IMR-90 (cell line): ENCODE measurements at regions not wholly inside any gene's neighbourhood (a gene's known extent, or its start where the extent isn't known, plus 50 kb on each side); places are given as distances from the start of the nearest gene placed in this dataset.

Source experiments
- ATAC-seq: fragments of 200-7000 bp; cut with Tn5 transposase; 2 replicates; pipeline ENCODE4 v1.9.1; 2020; ENCODE audit warnings: low read depth, mild to moderate bottlenecking, moderate library complexity
- BruUV-seq: library from RNA; stranded (reverse); fragments of 400-500 nt; replicated peaks from 2 replicates; lab custom pipeline; 2021; lab: Mats Ljungman, UMichigan
- CTCF ChIA-PET: fragments of 300-600 bp; formaldehyde crosslinking; extraction: SDS; loops from one replicate; lab custom pipeline; 2021; ENCODE audit warnings: antibody characterized with exemption; lab: Yijun Ruan, JAX
- POLR2A ChIA-PET: fragments of 300-600 bp; sonication (Branson Sonifier 250); formaldehyde crosslinking; loops from one replicate; lab custom pipeline; 2022; ENCODE audit warnings: antibody characterized with exemption; ENCODE audit not compliant: unreplicated experiment; lab: Charles Lee
- DNase-seq: peaks from one replicate; pipeline ENCODE4 v3.0.0; 2013
- H2AFZ ChIP-seq: replicated peaks from 2 replicates; pipeline ENCODE3; 2013; ENCODE audit warnings: low read length, mild to moderate bottlenecking; ENCODE audit not compliant: poor library complexity
- H2AK5ac ChIP-seq: 2 replicates; pipeline ENCODE4 v1.6.1; 2013; ENCODE audit warnings: low read depth, low read length, inconsistent platforms
- H2AK9ac ChIP-seq: replicated peaks from 2 replicates; pipeline ENCODE3; 2013; ENCODE audit warnings: mild to moderate bottlenecking, low read depth, low read length, moderate library complexity; ENCODE audit not compliant: poor library complexity
- H2BK120ac ChIP-seq: 2 replicates; pipeline ENCODE4 v1.6.1; 2013; ENCODE audit warnings: low read depth, low read length, inconsistent platforms
- H2BK15ac ChIP-seq: 3 replicates; pipeline ENCODE4 v1.6.1; 2013; ENCODE audit warnings: low read depth, low read length, inconsistent platforms
- H2BK20ac ChIP-seq: 2 replicates; pipeline ENCODE4 v1.6.1; 2013; ENCODE audit warnings: low read depth, mild to moderate bottlenecking, inconsistent platforms, low read length, moderate library complexity
- H2BK5ac ChIP-seq: 2 replicates; pipeline ENCODE4 v1.6.1; 2013; ENCODE audit warnings: mild to moderate bottlenecking, low read depth, low read length, inconsistent platforms; ENCODE audit not compliant: poor library complexity, severe bottlenecking
- H3K14ac ChIP-seq: replicated peaks from 2 replicates; pipeline ENCODE4 v1.6.1; 2013; ENCODE audit warnings: low read depth, low read length, inconsistent platforms
- H3K18ac ChIP-seq: 2 replicates; pipeline ENCODE4 v1.6.1; 2013; ENCODE audit warnings: low read depth, low read length, control low read depth
- H3K23ac ChIP-seq: 2 replicates; pipeline ENCODE4 v1.6.1; 2013; ENCODE audit warnings: low read depth, low read length, inconsistent platforms
- H3K27ac ChIP-seq: 2 replicates; pipeline ENCODE4 v1.5.1; 2013; ENCODE audit warnings: mild to moderate bottlenecking, control low read depth, low read length; ENCODE audit not compliant: insufficient read depth
- H3K27me3 ChIP-seq: 2 replicates; pipeline ENCODE4 v1.6.1; 2013; ENCODE audit warnings: low read length; ENCODE audit not compliant: control insufficient read depth, insufficient read depth
- H3K36me3 ChIP-seq: 2 replicates; pipeline ENCODE4 v1.6.1; 2013; ENCODE audit warnings: low read length, mixed read lengths; ENCODE audit not compliant: control insufficient read depth, insufficient read depth
- H3K4ac ChIP-seq: 2 replicates; pipeline ENCODE4 v1.6.1; 2013; ENCODE audit warnings: low read depth, low read length, inconsistent platforms
- H3K4me1 ChIP-seq: 2 replicates; pipeline ENCODE4 v1.6.1; 2013; ENCODE audit warnings: low read length, mixed read lengths; ENCODE audit not compliant: control insufficient read depth, insufficient read depth
- H3K4me2 ChIP-seq: 2 replicates; pipeline ENCODE4 v1.6.1; 2013; ENCODE audit warnings: low read depth, mild to moderate bottlenecking, control low read depth, low read length, moderate library complexity
- H3K4me3 ChIP-seq: 2 replicates; pipeline ENCODE4 v1.5.1; 2013; ENCODE audit warnings: low read depth, mild to moderate bottlenecking, control low read depth, low read length, moderate library complexity; ENCODE audit not compliant: insufficient read depth
- H3K56ac ChIP-seq: 2 replicates; pipeline ENCODE4 v1.6.1; 2013; ENCODE audit warnings: low read length, inconsistent platforms; ENCODE audit not compliant: insufficient read depth; ENCODE audit errors: extremely low read depth
- H3K79me1 ChIP-seq, 2 experiments: 2 replicates each; pipeline ENCODE4 v1.6.1; 2013; ENCODE audit warnings: low read length in 2 of 2, inconsistent platforms in 1 of 2, low read depth in 1 of 2
- H3K9ac ChIP-seq: 2 replicates; pipeline ENCODE4 v1.6.1; 2013; ENCODE audit warnings: low read depth, low read length, control low read depth
- H3K9me1 ChIP-seq: 2 replicates; pipeline ENCODE4 v1.6.1; 2013; ENCODE audit warnings: low read length, inconsistent platforms; ENCODE audit not compliant: insufficient read depth
- H3K9me3 ChIP-seq: 2 replicates; pipeline ENCODE4 v1.6.1; 2013; ENCODE audit warnings: low read length; ENCODE audit not compliant: control insufficient read depth, insufficient read depth
- H4K20me1 ChIP-seq: 2 replicates; pipeline ENCODE4 v1.6.1; 2013; ENCODE audit warnings: low read length, inconsistent platforms; ENCODE audit not compliant: insufficient read depth
- H4K5ac ChIP-seq: 2 replicates; pipeline ENCODE4 v1.6.1; 2013; ENCODE audit warnings: mild to moderate bottlenecking, low read depth, low read length, control low read depth
- H4K8ac ChIP-seq, 2 experiments: 2 replicates each; pipeline ENCODE4 v1.6.1; 2013; ENCODE audit warnings: low read depth in 2 of 2, low read length in 2 of 2, control low read depth in 1 of 2, inconsistent platforms in 1 of 2
- H4K91ac ChIP-seq: 2 replicates; pipeline ENCODE4 v1.6.1; 2013; ENCODE audit warnings: low read depth, low read length, inconsistent platforms; ENCODE audit not compliant: insufficient read depth
- BHLHE40 ChIP-seq: fragments of 150-350 bp; IDR thresholded peaks from 2 replicates; pipeline ENCODE4 v1.6.1; 2016; ENCODE audit warnings: mild to moderate bottlenecking, low read depth, low read length
- CEBPB ChIP-seq: IDR thresholded peaks from 2 replicates; pipeline ENCODE4 v1.6.1; 2012; ENCODE audit warnings: low read depth, low read length, improper control_type of control experiment
- CHD1 ChIP-seq: IDR thresholded peaks from 2 replicates; pipeline ENCODE4 v1.6.1; 2012; ENCODE audit warnings: low read depth, low read length, improper control_type of control experiment
- FOS ChIP-seq: fragments of 150-350 bp; IDR thresholded peaks from 2 replicates; pipeline ENCODE4 v1.6.1; 2016; ENCODE audit warnings: low read depth, low read length
- MAFK ChIP-seq: IDR thresholded peaks from 2 replicates; pipeline ENCODE4 v1.6.1; 2012; ENCODE audit warnings: low read depth, low read length, improper control_type of control experiment
- MAZ ChIP-seq: IDR thresholded peaks from 2 replicates; pipeline ENCODE4 v1.6.1; 2012; ENCODE audit warnings: low read depth, mild to moderate bottlenecking, low read length, improper control_type of control experiment, moderate library complexity, borderline replicate concordance
- MXI1 ChIP-seq: IDR thresholded peaks from 2 replicates; pipeline ENCODE4 v1.6.1; 2012; ENCODE audit warnings: low read depth, mild to moderate bottlenecking, low read length, moderate library complexity, borderline replicate concordance
- NFE2L2 ChIP-seq: fragments of 150-350 bp; IDR thresholded peaks from 2 replicates; pipeline ENCODE4 v1.6.1; 2016; ENCODE audit warnings: low read depth, mild to moderate bottlenecking, low read length
- POLR2A ChIP-seq: IDR thresholded peaks from 2 replicates; pipeline ENCODE4 v1.6.1; 2012; ENCODE audit warnings: mild to moderate bottlenecking, low read depth, low read length
- RAD21 ChIP-seq: IDR thresholded peaks from 2 replicates; pipeline ENCODE4 v1.6.1; 2012; ENCODE audit warnings: low read length, improper control_type of control experiment
- RCOR1 ChIP-seq: IDR thresholded peaks from 2 replicates; pipeline ENCODE4 v1.6.1; 2012; ENCODE audit warnings: mild to moderate bottlenecking, low read length, improper control_type of control experiment; ENCODE audit not compliant: insufficient replicate concordance
- RFX5 ChIP-seq: IDR thresholded peaks from 2 replicates; pipeline ENCODE4 v1.8.0; 2012; ENCODE audit warnings: low read depth, mild to moderate bottlenecking, low read length, moderate library complexity
- SMC3 ChIP-seq: fragments of 150-350 bp; IDR thresholded peaks from 2 replicates; pipeline ENCODE4 v1.6.1; 2016; ENCODE audit warnings: low read depth, mild to moderate bottlenecking, antibody characterized with exemption, low read length, moderate library complexity
- WGBS, 2 experiments: methylation state at CpG; one replicate each; pipeline versions ENCODE4 v1.1.5 to v1.1.7; 2013; ENCODE audit warnings: missing lambda C conversion rate in 2 of 2; ENCODE audit not compliant: insufficient read length in 1 of 2; ENCODE audit errors: extremely low coverage in 2 of 2; 5-methylcytosine and 5-hydroxymethylcytosine counted together
- dilution Hi-C: fragments of 300-500 bp; cut with HindIII; formaldehyde crosslinking; loops from one replicate; pipeline ENCODE4 v1.14.3; 2018; ENCODE audit warnings: low sequenced_read_pairs; ENCODE audit not compliant: unreplicated experiment
- in situ Hi-C: fragments of 300-500 bp; cut with MboI; formaldehyde crosslinking; loops from 3 replicates; pipeline ENCODE4 v1.14.3; 2019; ENCODE audit warnings: low sequenced_read_pairs, inconsistent platforms, mixed read lengths
- intact Hi-C: fragments of 100-400 bp; cut with micrococcal nuclease; formaldehyde crosslinking; loops from 2 replicates; pipeline ENCODE4 v1.10.0; 2022
- TF ChIP-seq, protein P1 (sequence below): fragments of 150-350 bp; IDR thresholded peaks from 2 replicates; pipeline ENCODE4 v1.6.1; 2016; ENCODE audit warnings: low read depth, mild to moderate bottlenecking, low read length, moderate library complexity, borderline replicate concordance
- TF ChIP-seq, protein P2 (sequence below): conservative IDR thresholded peaks from 2 replicates; pipeline ENCODE4 v1.5.1; 2012; ENCODE audit warnings: mild to moderate bottlenecking, low read depth, low read length, improper control_type of control experiment
- TF ChIP-seq, protein P3 (sequence below): fragments of 150-350 bp; IDR thresholded peaks from 2 replicates; pipeline ENCODE4 v1.6.1; 2017; ENCODE audit warnings: mild to moderate bottlenecking, antibody characterized with exemption, low read length, low read depth

DNA sequence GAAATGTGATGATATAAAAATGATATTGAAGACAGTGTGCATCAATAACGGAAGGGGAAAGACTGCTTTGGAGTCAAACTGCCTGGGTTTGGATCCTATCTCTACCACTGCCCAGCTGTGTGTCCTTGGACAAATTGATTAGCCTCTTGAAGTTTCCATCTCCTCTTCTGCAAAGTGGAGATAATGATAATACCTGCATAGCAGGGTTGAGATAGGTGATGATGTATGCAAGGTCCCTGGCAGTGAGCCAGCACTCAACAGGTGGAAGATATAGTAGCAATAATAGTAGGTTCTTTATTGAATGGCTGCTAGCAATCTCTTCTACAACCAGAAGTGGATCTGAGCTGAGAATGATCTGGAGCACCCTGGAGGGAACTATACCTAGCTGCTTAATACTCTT, 166.7 kb downstream of the MIS18A start:
- H4K20me1 ChIP-seq, result no peaks in the 10 kb centered on the region
- DNase-seq (no peak), ATAC-seq (no peak)
- no peak overlapping the region for H2BK20ac ChIP-seq
- H2BK15ac ChIP-seq, result no peak overlapping the region
- no peak overlapping the region for H2AK5ac ChIP-seq
- H3K18ac ChIP-seq, result no peak overlapping the region
- no peak overlapping the region for H3K27ac ChIP-seq
- H3K23ac ChIP-seq, result no peak overlapping the region
- no peak overlapping the region for H4K8ac ChIP-seq
- no peak overlapping the region for H2BK120ac ChIP-seq
- no peak overlapping the region for H3K14ac ChIP-seq
- H3K4ac ChIP-seq, result no peak overlapping the region
- in situ Hi-C loops (no loop called here), intact Hi-C loops (no loop called here), dilution Hi-C loops (no loop called here)
- no peaks in the 10 kb centered on the region for H3K36me3 ChIP-seq
- H3K9me1 ChIP-seq, result no peaks in the 10 kb centered on the region
- H3K9me3 ChIP-seq, result no peaks in the 10 kb centered on the region
- CTCF ChIA-PET, result no interaction called here
- POLR2A ChIA-PET, result no interaction called here
- no peak overlapping the region for H4K5ac ChIP-seq
- H3K79me1 ChIP-seq, result no peaks in the 10 kb centered on the region
- no peak overlapping the region for H3K9ac ChIP-seq
- no peaks in the 10 kb centered on the region for H3K4me1 ChIP-seq
- H3K4me2 ChIP-seq, result no peak overlapping the region
- H2BK5ac ChIP-seq, result no peak overlapping the region
- no peak overlapping the region for H4K91ac ChIP-seq
- no TSS peak for BruUV-seq
- H2AK9ac ChIP-seq, result no peak overlapping the region
- TF ChIP-seq, protein P1, sequence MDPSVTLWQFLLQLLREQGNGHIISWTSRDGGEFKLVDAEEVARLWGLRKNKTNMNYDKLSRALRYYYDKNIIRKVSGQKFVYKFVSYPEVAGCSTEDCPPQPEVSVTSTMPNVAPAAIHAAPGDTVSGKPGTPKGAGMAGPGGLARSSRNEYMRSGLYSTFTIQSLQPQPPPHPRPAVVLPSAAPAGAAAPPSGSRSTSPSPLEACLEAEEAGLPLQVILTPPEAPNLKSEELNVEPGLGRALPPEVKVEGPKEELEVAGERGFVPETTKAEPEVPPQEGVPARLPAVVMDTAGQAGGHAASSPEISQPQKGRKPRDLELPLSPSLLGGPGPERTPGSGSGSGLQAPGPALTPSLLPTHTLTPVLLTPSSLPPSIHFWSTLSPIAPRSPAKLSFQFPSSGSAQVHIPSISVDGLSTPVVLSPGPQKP, result no peak
- TF ChIP-seq RAD21 (no peak), MXI1 (no peak), RCOR1 (no peak), POLR2A (no peak), NFE2L2 (no peak), CHD1 (no peak), CEBPB (no peak), RFX5 (no peak), BHLHE40 (no peak), FOS (no peak), SMC3 (no peak), MAFK (no peak), MAZ (no peak)
- TF ChIP-seq, protein P2, sequence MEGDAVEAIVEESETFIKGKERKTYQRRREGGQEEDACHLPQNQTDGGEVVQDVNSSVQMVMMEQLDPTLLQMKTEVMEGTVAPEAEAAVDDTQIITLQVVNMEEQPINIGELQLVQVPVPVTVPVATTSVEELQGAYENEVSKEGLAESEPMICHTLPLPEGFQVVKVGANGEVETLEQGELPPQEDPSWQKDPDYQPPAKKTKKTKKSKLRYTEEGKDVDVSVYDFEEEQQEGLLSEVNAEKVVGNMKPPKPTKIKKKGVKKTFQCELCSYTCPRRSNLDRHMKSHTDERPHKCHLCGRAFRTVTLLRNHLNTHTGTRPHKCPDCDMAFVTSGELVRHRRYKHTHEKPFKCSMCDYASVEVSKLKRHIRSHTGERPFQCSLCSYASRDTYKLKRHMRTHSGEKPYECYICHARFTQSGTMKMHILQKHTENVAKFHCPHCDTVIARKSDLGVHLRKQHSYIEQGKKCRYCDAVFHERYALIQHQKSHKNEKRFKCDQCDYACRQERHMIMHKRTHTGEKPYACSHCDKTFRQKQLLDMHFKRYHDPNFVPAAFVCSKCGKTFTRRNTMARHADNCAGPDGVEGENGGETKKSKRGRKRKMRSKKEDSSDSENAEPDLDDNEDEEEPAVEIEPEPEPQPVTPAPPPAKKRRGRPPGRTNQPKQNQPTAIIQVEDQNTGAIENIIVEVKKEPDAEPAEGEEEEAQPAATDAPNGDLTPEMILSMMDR, result no peak
- TF ChIP-seq, protein P3, sequence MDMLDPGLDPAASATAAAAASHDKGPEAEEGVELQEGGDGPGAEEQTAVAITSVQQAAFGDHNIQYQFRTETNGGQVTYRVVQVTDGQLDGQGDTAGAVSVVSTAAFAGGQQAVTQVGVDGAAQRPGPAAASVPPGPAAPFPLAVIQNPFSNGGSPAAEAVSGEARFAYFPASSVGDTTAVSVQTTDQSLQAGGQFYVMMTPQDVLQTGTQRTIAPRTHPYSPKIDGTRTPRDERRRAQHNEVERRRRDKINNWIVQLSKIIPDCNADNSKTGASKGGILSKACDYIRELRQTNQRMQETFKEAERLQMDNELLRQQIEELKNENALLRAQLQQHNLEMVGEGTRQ, result no peak
- WGBS, 2 experiments, result no CpG with 5 or more reads among the region's 1 CpG
- peaks cover 1% of the 10 kb centered on the region; the same call in 1 of the 2 replicates for H3K27me3 ChIP-seq
- no peak overlapping the region for H2AFZ ChIP-seq
- no peak overlapping the region for H3K4me3 ChIP-seq
- no peak overlapping the region for H3K56ac ChIP-seq
